HG03039 (cell line): ENCODE measurements at regions not wholly inside any gene's neighbourhood (a gene's known extent, or its start where the extent isn't known, plus 50 kb on each side); places are given as distances from the start of the nearest gene placed in this dataset.

Experiments used
- ATAC-seq: cut with Tn5 transposase; IDR thresholded peaks from one replicate; pipeline ENCODE4 v1.9.1; 2021; ENCODE audit warnings: mild to moderate bottlenecking, moderate library complexity; ENCODE audit not compliant: unreplicated experiment

GRCh38 chr3:117063930-117064329 is 354.4 kb downstream of the TUSC7 start:
- ATAC-seq: no peak

DNA sequence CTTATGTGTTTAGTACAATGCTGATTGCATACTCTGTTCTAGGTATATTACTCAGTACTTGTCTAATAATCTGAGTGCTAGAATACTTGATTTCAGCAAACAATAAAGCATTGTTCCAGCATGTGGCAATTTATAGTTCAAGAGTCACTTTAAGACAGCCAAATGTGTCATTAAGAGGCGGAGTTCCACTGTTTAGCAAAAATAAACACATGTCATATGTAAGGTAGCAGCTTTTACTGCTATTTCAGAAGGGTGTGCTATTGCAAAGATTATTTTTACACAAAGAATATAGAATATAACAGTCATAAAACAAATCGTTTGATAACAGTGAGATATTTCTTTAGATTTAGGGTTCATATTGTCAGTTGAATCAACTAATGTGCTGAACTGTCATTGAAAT is 358.7 kb downstream of the TUSC7 start:
- ATAC-seq: no peak

DNA sequence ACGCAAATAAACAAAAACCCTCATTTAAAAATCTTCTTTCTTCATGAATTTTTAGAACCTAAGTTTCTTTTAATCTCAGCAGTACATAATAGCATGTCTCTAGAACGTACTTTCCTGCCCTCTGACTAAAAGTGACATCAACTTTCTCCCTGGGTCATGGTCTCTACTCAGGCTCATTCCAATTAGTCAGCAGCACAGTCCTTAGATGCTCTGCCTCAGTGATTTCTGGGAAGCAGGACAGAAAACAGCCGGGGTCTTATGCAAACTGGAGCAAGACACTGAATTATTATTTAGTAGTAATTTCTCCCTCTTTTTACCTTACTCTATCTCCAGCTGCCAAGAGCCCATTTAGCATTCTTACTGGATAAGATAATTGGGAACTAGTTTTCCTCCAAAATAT is 365.2 kb downstream of the TUSC7 start:
- ATAC-seq: no peak

DNA sequence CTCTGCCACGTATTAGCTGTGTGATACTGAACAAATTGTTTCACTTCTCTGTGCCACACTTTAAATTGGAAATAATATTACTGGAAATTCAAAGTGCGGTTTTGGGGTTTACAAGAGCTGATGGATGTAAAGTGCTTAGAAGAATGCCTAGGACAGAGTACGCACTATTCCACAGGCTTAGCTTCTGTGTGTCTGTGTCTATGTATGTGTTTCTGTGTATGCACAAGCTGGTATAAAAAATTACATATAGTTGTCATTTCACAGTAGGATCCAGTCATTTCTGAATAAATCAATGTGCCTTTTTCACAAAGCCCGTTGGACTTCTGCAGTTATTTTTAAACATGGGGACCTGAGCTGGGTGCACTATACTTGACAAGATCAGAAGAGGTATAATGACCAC is 370.4 kb downstream of the TUSC7 start:
- ATAC-seq: no peak

DNA sequence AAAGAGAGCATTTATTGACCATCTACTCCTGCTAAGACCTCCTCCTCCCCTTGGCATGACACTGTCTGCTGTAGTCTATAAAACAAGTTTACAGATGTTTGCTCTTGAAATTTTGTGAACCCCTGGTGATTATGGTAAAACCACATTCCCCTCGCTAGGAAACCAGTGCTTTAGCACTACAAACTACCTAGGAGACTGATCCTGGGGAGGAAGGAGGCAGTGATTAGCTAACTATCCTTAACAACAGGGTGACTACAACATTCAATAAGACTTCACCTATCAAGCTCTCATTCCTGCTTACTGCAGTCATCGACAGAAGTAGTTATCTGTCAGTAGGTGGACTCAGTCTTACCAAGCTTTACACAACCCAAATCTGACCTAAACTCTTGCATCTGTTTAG is 371.3 kb downstream of the TUSC7 start:
- no peak for ATAC-seq

GRCh38 chr3:117084277-117084676 is 374.7 kb downstream of the TUSC7 start:
- no peak for ATAC-seq

DNA sequence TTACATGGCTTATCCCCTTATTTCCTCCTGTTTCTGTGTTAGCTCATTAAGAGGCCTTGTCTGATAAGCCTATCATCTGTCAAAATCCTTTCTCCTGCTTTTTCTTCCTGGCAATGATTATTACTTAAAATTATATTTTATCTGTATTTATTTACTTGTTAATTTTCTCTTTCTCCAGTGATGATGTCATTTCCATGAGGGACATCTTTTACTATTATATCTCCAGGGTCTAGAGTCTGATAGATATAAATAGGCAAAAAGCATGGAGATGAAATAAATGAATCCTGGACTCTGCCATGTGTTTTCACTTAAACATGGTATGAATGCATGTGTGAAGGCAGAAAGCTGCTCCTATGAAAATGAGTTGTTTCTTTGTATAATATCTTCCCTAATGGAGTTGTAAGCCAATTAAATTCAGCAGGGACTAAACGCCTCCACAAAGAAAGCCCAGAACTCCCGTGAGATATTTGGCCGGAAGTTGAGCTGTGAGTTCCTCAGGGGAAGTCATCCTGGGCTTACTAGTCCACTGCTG is 375.2 kb downstream of the TUSC7 start:
- no peak for ATAC-seq

- no peak for ATAC-seq
These were observed 382.1 kb downstream of the TUSC7 start for GRCh38 chr3:117091676-117092075.

DNA sequence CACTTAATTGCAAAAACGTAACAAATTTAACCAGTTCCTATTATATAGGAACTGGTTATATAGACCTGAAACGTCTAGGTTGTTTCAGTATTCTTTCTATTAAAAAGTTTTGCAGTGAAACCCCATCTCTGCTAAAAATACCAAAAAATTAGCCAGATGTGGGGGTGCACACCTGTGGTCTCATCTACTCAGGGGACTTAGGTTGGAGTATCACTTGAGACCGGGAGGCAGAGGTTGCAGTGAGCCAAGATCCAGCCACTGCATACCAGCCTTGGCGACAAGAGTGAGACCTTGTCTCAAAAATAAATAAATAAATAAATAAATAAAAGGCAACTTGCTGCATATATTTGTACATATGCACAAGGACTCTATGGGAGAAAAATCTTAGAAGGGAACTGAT is 387.0 kb downstream of the TUSC7 start:
- no peak for ATAC-seq

GRCh38 chr3:117097351-117097750 is 387.8 kb downstream of the TUSC7 start:
- no peak for ATAC-seq

DNA sequence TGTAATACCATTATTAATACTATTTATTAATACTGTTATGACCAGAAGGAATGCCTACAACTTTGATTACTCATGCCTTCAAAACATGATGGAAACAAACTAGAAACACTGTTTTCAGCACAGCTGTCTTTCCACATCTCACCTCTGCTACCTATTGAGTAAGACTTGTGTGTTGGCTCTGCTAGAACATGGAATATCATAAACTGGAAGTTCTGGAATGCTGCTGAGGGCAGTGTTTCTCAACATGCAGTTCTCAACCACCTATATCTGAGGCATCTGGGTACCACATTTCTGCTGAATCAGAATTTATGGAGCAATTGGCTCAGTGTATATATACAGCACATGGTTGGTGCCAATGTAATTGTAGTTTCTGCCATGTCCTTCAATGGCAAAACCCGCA is 392.1 kb downstream of the TUSC7 start:
- ATAC-seq: no peak

DNA sequence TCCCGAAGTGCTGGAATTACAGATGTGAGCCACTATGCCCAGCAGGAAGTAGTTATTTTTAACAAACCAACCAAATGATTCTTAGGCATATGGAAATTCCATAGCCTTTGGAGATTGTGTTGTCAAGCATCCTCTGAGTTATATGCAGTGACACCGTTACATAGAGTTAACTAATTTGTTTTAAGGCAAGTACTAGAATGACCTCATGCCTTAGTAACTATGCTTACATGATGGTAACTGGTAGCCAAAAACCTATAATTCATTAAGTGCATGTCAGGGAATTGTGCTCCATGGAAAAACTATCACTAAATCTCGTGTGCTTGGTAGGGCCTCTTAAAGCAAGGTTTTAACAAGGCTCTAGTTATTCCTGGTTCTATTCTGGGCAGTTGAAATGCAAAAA is 392.8 kb downstream of the TUSC7 start:
- no peak for ATAC-seq

GRCh38 chr3:117103675-117104074 is 394.1 kb downstream of the TUSC7 start:
- ATAC-seq: no peak

GRCh38 chr3:117104381-117104780 is 394.8 kb downstream of the TUSC7 start:
- no peak for ATAC-seq

GRCh38 chr3:117104792-117105191 is 395.2 kb downstream of the TUSC7 start:
- no peak for ATAC-seq

- no peak for ATAC-seq
These were observed 396.1 kb downstream of the TUSC7 start for GRCh38 chr3:117105686-117106085.

GRCh38 chr3:117106396-117106795 is 396.8 kb downstream of the TUSC7 start:
- no peak for ATAC-seq

GRCh38 chr3:117107946-117108345 is 398.4 kb downstream of the TUSC7 start:
- no peak for ATAC-seq

GRCh38 chr3:117109178-117109577 is 399.6 kb downstream of the TUSC7 start:
- ATAC-seq: no peak

DNA sequence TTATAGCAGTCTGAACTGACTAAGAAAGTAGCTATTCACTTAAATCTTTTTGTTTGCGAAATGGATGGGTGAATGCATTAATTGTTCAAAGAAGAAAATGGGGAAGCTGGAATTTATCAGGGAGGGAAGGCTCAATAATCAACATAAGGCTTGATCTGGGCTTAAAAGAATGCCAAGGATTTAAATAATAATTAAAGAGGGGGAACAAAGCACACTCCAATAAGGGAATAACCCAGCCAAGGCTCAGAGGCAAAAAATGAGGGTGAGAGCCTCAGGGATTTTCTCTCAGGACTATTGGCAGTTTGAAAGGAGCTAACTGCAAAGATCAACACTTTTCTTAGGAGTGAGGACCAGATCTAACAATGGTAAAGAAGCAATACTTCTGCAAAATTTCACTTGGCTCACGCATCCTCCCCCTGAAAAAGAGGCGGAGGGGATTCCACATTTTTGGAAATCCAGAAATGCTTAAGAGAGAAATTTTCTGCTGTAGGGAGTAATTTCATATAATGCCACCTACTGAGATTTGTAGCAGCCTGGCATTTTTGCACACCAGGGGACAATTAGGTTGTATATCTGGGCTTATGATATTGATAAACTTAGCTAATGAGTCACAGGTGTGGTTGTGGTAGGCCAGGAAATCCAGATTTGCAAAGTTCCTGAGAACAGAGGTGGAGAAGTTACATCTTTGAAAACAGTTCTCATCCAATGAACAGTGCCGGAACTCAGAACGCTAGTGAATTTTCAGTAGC is 405.1 kb downstream of the TUSC7 start:
- no peak for ATAC-seq

- ATAC-seq: no peak
These were observed 407.8 kb downstream of the TUSC7 start for GRCh38 chr3:117117188-117117936.

DNA sequence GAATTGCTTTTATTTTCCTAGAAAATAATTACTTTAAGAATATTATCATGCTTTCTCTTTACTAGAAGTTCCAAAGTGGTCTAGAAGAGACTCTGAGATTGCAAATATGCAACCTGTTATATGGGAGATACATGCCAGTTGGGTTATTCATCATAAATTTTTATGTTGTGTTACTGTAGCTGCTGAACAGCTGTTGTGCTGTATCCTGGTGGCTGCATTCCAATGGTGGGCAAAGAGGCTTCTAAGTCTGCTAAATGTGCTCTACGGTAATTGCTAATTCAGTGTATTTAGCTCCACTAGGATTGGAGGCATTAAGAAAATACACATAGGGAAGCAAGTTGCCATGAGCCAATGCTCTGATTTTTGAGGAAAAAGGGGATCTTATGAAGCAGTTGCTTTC is 409.0 kb downstream of the TUSC7 start:
- ATAC-seq: no peak
